ENCODE measurements at regions not wholly inside any gene's neighbourhood (a gene's known extent, or its start where the extent isn't known, plus 50 kb on each side); places are given as distances from the start of the nearest gene placed in this dataset.

DNA sequence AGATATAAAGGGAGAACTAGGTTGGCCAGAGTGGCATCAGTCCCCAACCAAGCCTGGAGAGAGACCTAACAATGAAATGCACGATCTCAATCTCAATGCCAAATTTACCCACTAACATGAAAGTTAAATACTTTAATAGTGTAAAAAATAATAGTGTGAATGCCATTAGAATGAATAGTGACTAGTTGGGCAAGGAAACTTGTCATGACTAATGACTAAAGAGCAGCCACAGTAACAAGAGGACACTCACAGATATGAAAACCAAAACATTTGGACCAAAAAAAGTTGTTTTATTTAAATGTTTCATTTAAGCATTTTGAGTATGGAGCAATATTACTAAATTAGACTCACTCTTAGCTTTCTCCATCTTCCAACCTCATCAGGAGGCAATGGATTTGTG, 1853.8 kb downstream of the EFNA5 start:
- Histone ChIP-seq H3K27me3 (replicated peaks in 1 of 4; ENCODE audit: control extremely low read depth in 1 of 4, control insufficient read depth in 3 of 4, insufficient read depth in 4 of 4, low read length in 3 of 4) (no peaks in the 10 kb centered on the region), H2AFZ (ENCODE audit: insufficient read depth, low read depth, low read length, poor library complexity, severe bottlenecking) (no peak overlapping the region), H3K4me1 (ENCODE audit: control insufficient read depth in 2 of 2, insufficient read depth in 2 of 2, low read length in 2 of 2) (no peaks in the 10 kb centered on the region), H3K4me3 (ENCODE audit: control extremely low read depth in 1 of 5, extremely low read depth in 1 of 5, insufficient read depth in 1 of 5, low read depth in 2 of 5, low read length in 4 of 5) (no peak overlapping the region), H3K9ac (ENCODE audit: low read length) (no peak overlapping the region), H4K20me1 (ENCODE audit: control insufficient read depth, insufficient read depth, low read length, poor library complexity, severe bottlenecking) (no peaks in the 10 kb centered on the region), H3K9me3 (ENCODE audit: control extremely low read depth in 1 of 3, control insufficient read depth in 2 of 3, insufficient read depth in 1 of 3, low read length in 2 of 3) (peaks cover 0 to 5% (median 0%) of the 10 kb centered on the region in 3 donors), H3K79me2 (ENCODE audit: control insufficient read depth, insufficient read depth, low read length) (no peaks in the 10 kb centered on the region), H3K27ac (ENCODE audit: low read length in 2 of 2) (no peak overlapping the region), H3K4me2 (replicated peaks; ENCODE audit: low read depth, low read length, poor library complexity, severe bottlenecking) (no peak overlapping the region), H3K36me3 (replicated peaks in 1 of 2; ENCODE audit: control extremely low read depth in 1 of 2, control insufficient read depth in 1 of 2, extremely low read depth in 1 of 2, insufficient read depth in 2 of 2, low read length in 1 of 2) (no peaks in the 10 kb centered on the region)
- DNase-seq = no peak
- no peaks in the 10 kb centered on the region for H3K4me1 Mint-ChIP-seq
- H3K4me3 Mint-ChIP-seq = no peak overlapping the region
- no peak for ATAC-seq (ENCODE audit: low read depth)
- TF ChIP-seq CTCF (IDR thresholded peaks at IDR 0.05) (no peak), EZH2 (IDR thresholded peaks at IDR 0.05; ENCODE audit: borderline replicate concordance, insufficient read depth, low read depth, low read length, poor library complexity, severe bottlenecking) (no peak)
- no peaks in the 10 kb centered on the region for H3K9me3 Mint-ChIP-seq (ENCODE audit: insufficient read depth)
- intact Hi-C loops (cut with micrococcal nuclease) = no loop called here
- POLR2A ChIA-PET = no interaction called here
- no CpG with 5 or more reads among the region's 1 CpG for WGBS (ENCODE audit: insufficient coverage)
- H3K27ac Mint-ChIP-seq = no peak overlapping the region
- CTCF ChIA-PET = no interaction called here
- H3K27me3 Mint-ChIP-seq = no peaks in the 10 kb centered on the region

DNA sequence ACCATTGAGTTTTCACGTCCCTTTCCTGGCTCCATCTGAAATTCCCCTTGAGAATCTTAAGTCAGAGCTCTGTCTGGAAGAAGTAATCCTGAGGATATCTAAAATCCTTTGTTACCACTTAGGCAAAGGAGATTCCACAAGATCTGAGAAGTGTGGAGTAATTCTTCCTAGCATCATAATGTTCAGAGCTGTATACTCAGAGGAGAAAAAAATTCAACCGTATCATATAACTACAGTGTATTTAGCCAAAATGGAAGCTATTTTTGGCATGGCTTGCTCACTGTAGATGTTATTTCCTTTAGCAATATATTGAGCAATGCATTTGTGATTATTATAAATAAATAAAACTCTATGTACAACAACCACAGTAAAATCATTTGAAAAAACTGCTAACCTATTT, 1858.4 kb downstream of the EFNA5 start:
- H3K27me3 Mint-ChIP-seq = no peaks in the 10 kb centered on the region
- no peak for DNase-seq
- H3K9me3 Mint-ChIP-seq (ENCODE audit: insufficient read depth) = peaks cover under 1% of the 10 kb centered on the region
- no CpG with 5 or more reads among the region's 2 CpGs for WGBS (ENCODE audit: insufficient coverage)
- peaks cover 0 to 5% (median 0%) of the 10 kb centered on the region in 3 donors for H3K9me3 ChIP-seq (ENCODE audit: control extremely low read depth in 1 of 3, control insufficient read depth in 2 of 3, insufficient read depth in 1 of 3, low read length in 2 of 3)
- H3K27me3 ChIP-seq (replicated peaks in 1 of 4; ENCODE audit: control extremely low read depth in 1 of 4, control insufficient read depth in 3 of 4, insufficient read depth in 4 of 4, low read length in 3 of 4) = no peaks in the 10 kb centered on the region
- no peak overlapping the region for H3K4me2 ChIP-seq (replicated peaks; ENCODE audit: low read depth, low read length, poor library complexity, severe bottlenecking)
- H3K36me3 ChIP-seq (replicated peaks in 1 of 2; ENCODE audit: control extremely low read depth in 1 of 2, control insufficient read depth in 1 of 2, extremely low read depth in 1 of 2, insufficient read depth in 2 of 2, low read length in 1 of 2) = no peaks in the 10 kb centered on the region
- H3K4me3 Mint-ChIP-seq = no peak overlapping the region
- no peaks in the 10 kb centered on the region for H3K4me1 Mint-ChIP-seq
- no peak overlapping the region for H3K9ac ChIP-seq (ENCODE audit: low read length)
- TF ChIP-seq EZH2 (IDR thresholded peaks at IDR 0.05; ENCODE audit: borderline replicate concordance, insufficient read depth, low read depth, low read length, poor library complexity, severe bottlenecking) (no peak), CTCF (IDR thresholded peaks at IDR 0.05) (no peak)
- intact Hi-C loops (cut with micrococcal nuclease) = no loop called here
- no peak overlapping the region for H3K27ac Mint-ChIP-seq
- ATAC-seq (ENCODE audit: low read depth) = no peak
- H3K4me3 ChIP-seq (ENCODE audit: control extremely low read depth in 1 of 5, extremely low read depth in 1 of 5, insufficient read depth in 1 of 5, low read depth in 2 of 5, low read length in 4 of 5) = no peak overlapping the region
- H3K27ac ChIP-seq (ENCODE audit: low read length in 2 of 2) = no peak overlapping the region
- H4K20me1 ChIP-seq (ENCODE audit: control insufficient read depth, insufficient read depth, low read length, poor library complexity, severe bottlenecking) = no peaks in the 10 kb centered on the region
- no peaks in the 10 kb centered on the region for H3K4me1 ChIP-seq (ENCODE audit: control insufficient read depth in 2 of 2, insufficient read depth in 2 of 2, low read length in 2 of 2)
- CTCF ChIA-PET = no interaction called here
- no peaks in the 10 kb centered on the region for H3K79me2 ChIP-seq (ENCODE audit: control insufficient read depth, insufficient read depth, low read length)
- H2AFZ ChIP-seq (ENCODE audit: insufficient read depth, low read depth, low read length, poor library complexity, severe bottlenecking) = no peak overlapping the region
- POLR2A ChIA-PET = no interaction called here
